GM12872 (cell line): ENCODE measurements at regions not wholly inside any gene's neighbourhood (a gene's known extent, or its start where the extent isn't known, plus 50 kb on each side); places are given as distances from the start of the nearest gene placed in this dataset.

Experiments used
- CTCF ChIP-seq: IDR thresholded peaks from 3 replicates; pipeline ENCODE4 v1.5.1; 2011; ENCODE audit warnings: low read depth, mild to moderate bottlenecking, low read length, moderate library complexity; ENCODE audit not compliant: insufficient read depth

GRCh38 chr13:106402866-106403265 is 132.6 kb downstream of the EFNB2 start:
- no peak for TF ChIP-seq CTCF

- TF ChIP-seq CTCF, result no peak
These were observed 134.4 kb downstream of the EFNB2 start for GRCh38 chr13:106401081-106401480.

- TF ChIP-seq CTCF, result no peak
These were observed 135.2 kb downstream of the EFNB2 start for GRCh38 chr13:106400289-106400688.

GRCh38 chr13:106398289-106398688 is 137.2 kb downstream of the EFNB2 start:
- no peak for TF ChIP-seq CTCF

GRCh38 chr13:106393776-106394175 is 141.7 kb downstream of the EFNB2 start:
- TF ChIP-seq CTCF, result no peak

- no peak for TF ChIP-seq CTCF
These were observed 143.8 kb downstream of the EFNB2 start for GRCh38 chr13:106391681-106392080.

GRCh38 chr13:106391271-106391670 is 144.2 kb downstream of the EFNB2 start:
- no peak for TF ChIP-seq CTCF

- TF ChIP-seq CTCF, result no peak
These were observed 145.1 kb downstream of the EFNB2 start for GRCh38 chr13:106390367-106390766.
